Tongue (tissue), 1 donor: ENCODE measurements at regions not wholly inside any gene's neighbourhood (a gene's known extent, or its start where the extent isn't known, plus 50 kb on each side); places are given as distances from the start of the nearest gene placed in this dataset.

Experiments
- DNase-seq: peaks from one replicate; pipeline ENCODE4 v3.0.0-alpha.2; 2015

DNA sequence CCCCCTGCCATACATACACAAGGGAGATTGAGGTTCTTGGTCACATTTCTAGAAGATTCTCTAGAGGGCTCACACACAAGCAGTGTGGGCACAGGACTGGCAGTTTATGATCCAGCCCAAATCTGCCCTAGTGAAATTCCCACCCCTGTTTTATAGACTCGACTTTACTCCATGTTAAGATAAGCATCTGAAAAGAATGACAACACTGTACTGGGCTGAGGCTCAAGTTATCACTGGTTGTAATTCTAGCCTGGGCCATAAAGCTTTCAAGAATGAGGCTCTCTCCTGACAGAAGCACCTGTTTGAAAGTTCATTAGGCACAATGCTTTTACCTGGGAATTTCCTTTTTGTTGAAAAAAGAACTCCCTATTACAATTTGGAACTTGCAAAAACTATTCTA is 195.6 kb upstream of the GLI3 start:
- no peak for DNase-seq

DNA sequence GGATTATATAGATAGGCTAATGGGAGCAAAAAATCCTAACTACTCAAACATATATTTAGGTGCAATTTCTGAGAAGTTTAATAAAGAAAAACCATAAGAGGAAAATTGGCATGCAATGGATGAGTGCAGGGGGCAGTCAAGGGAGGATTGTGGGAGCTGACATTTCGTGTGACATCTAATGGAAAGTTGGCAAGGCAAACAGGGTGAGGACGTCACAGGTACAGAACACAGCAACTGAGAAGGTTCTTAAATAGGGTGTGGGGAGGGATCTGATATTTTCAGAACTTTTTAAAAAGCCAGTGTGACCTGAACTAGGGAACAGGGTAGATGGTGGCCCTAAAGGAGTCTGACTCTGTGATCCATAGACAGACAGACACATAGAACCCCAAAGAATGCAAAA is 194.9 kb upstream of the GLI3 start:
- no peak for DNase-seq

DNA sequence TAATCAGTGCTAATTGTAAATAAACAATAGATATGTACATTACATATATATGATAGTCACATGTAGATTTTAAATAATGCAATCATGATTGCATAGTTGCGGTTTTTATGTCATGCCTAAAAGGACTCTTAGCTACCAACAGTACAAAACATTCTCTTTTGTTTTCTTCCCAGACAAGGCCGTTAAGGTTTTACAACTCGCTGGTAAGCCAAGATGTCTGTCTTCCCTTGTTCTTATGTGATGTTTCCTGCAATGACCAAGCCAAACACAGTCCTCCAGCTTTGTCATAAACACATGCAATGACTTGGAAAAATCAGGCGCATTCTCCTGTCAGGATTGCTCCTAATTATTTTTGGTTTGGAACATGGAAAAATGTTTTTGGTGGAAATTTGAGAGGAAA is 192.3 kb upstream of the GLI3 start:
- DNase-seq = no peak

DNA sequence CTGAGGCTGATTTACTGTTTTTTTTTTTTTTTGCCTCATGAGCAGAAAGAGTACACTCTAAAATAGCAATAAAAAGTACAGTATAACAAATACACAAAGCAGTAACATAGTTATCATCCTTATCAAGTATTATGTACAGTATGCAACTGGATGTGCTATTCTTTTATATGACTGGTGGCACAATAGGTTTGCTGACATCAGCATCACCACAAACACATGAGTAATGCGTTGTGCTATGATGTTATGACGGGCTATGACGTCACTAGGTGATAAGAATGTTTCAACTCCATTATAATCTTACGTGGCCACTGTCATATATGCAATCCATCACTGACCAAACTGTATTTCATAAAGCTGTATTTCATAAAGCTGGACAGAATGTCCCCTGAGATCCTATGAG is 189.2 kb upstream of the GLI3 start:
- no peak for DNase-seq

DNA sequence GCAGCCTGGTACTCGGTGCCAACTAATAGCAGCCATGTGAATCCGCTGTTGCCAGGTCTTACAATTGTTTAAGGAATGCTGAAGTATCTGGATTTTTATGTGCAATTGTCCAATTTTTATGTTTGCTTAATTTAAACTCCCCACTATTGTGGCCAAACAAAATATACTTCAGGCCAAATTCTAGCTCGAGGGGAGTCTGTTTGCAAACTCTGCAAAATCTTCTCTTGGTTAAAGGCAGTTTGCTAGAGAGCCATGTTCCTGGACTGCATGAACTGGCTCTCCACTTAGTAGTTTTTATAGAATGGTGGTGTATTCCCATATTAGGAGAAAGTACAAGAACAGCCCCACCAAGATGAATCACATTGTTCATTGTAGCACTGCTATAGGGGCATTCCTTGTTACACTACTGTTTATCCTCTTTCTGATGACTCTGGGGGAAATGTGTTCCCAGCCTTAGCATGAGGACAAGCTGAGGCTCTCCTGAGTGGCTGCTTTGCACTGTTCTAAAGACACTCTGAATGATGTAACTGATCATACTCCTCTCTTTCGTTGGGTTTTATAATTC is 178.0 kb upstream of the GLI3 start:
- peak; percentile 51 for DNase-seq

DNA sequence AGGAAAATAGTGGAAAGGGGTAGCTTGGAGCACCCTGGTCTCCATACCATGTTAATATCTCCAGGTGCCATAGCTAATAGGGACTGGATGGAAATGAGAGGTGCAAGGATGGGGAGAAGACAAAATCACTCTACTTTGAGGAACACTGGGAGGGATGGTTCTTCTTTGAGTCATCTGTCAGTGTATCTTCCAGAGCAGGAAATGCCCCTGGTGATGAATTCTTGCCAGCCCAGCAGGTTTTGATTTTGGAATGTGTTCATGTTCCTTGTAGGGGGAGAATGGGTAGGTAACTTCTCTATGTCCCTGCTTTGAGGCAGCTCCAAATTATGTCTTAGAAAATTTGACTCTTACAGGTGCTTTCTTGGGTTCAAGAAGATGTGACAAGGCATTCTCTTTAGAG is 177.0 kb upstream of the GLI3 start:
- DNase-seq = no peak

DNA sequence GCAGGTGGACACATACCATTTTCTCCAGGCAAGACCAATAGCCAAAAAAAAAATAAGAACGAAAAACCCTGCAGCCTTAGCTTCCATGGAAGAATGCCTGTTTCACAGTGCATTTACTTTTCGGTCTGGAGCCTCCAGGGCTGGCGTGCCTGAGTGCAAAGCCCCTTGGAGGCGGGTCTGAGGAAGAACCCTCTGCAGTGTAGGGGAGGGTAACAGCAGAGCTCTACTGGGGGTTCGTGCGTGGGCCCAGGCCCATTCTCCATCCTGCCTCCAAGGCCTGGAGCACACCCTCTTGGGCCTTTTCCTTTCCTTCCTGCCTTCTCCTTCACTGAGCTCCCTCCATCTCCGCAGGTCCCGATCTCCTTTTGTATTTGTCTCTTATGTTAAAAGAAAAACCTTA is 172.3 kb upstream of the GLI3 start:
- DNase-seq = no peak

DNA sequence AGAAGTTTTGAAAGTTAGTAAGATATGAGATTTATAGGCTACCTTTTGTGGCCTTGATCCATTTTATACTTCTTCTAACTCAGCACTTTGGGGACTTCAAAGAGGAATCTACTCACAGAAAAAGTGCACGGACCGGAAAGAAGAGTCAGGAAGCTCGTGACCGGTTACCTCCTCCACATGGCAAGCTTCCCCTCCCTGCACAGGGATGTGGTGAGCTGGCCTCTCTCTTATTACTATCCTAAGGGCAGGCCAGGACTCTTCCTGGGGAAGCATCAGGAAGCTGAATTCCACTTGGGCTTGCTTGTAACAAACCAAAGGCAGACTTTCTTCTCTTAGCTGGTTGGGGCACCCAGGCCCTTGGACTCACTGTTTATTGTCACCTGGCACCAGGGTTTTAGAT is 170.8 kb upstream of the GLI3 start:
- DNase-seq = no peak

DNA sequence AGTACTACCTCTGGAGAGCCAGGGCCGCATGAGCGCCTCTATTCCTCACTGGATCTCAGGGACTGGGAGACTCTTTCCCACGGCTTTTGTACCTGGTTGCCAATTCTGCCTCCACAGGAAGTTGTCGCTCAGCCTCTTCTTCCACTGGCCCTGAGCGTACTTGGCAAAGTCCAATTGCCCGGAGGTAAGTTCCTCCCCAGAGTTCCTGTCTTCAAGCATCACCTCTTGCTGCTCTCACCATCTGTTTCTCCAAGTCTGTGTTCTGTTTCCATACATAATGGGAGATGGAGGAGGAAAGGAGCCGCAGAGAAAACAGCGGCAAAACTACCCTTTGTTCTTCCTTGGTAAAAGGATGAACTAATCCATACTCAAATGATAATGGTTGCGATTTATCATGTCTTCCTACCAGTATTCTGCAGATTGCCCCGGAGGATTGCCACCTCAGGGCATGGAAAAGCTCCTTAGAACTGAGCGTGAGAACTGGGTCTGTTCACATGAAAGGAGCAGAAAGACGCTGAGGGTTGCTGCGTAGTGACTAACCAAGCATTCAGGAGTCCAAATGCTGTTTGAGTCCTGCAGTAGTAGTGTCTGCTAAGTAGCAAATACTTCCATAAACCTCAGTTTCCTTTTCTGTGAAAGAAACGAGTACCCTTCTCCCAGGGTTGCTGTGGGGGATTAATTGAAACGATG is 170.2 kb upstream of the GLI3 start:
- no peak for DNase-seq

DNA sequence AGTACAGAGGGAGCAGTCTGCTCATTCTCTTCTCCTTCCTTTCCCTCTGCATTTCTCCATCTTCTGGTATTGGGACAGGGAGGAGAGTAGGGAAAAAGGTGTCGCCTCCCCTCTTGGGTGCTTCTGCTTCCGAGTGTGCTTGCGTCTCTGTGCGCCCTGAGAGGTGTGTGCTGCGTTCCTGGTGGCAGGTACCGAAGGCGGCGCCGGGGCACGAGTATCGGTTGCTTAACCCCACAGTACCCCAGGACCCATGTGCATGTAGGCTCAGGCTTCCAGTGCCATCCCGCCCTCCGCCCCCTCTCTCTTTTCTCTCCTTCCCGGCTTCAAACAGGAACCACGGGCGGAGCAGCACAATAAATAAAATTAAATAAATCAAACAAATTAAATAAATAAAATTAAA is 169.3 kb upstream of the GLI3 start:
- no peak for DNase-seq

DNA sequence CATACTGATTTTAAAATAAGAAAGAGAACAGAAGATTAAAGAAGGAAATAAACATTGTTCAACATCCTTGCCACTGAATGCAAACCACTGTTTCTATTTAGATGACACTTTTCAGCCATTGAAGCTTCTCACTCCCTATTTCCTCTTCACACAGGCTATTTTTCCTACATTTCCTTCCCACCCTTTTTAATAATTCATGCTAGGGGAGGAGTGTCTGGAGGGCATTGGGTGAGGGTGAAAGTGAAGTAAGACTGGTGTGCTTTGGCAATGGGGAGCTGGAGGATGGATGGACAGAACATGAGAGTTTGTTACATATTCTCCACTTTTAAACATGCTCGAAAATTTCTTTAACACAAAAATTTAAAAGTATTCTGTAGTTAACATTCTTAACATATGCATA is 168.8 kb upstream of the GLI3 start:
- no peak for DNase-seq

DNA sequence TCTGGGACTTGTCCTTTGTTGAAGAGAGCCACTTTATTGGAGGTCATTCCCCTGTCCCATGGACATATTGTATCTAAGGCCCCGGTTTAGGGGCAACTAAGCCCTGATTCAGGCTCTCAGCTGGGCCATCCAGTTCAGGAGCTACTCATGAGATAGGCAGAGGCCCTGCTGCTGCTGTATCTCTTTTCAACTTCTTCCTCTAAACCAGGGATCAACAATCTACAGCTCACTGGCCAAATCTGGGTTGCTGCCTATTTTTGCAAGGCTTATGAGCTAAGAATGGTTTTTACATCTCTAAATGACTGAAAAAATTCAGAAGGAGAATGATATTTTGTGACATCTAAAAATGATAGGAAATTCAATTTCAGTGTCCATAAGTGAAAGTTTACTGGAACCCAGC is 166.8 kb upstream of the GLI3 start:
- DNase-seq = no peak

DNA sequence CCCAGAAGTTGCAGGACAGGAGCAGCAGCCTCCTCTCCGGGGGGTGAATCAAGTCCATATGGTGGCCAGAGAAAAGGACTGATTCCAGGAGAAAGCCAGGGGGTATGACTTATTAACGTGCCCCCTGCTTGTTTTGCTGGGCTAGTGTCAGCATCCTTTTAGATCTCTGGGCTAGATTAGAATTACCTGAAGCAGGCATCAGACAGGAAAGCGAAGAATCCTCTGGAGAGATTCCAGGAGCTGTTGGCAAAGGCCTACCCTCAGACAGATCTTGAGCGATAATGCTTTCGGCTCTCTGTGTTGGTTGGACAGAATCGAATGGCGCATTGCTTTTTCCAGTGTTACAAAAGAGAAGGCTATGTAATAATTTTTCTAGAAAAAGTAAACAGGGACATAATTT is 164.0 kb upstream of the GLI3 start:
- no peak for DNase-seq

DNA sequence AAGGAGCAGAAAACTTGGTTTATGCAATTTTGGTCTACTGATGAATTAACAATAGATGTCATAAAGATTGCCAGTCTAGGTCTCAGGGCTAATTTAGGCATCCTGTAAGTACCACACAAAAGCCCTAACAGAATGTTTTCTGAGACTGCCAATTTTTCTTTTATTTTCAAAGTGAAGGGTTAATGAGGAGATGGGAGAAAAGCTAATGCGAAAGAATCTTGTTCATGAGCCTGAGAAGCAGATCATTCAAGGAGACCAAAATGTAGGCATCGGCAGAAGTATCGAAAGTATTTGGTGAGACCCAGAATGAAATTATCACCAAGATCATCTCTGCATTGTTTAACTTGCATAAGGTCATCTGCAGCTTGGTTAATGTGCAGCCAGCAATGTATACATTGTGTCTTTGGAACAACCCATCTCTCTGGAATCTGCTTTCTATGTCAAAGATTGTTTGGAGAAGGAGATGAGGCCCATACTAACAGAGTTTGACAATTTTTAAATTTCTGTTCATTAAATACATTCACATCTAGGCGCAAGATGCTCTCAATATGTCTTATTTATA is 163.3 kb upstream of the GLI3 start:
- DNase-seq = no peak

DNA sequence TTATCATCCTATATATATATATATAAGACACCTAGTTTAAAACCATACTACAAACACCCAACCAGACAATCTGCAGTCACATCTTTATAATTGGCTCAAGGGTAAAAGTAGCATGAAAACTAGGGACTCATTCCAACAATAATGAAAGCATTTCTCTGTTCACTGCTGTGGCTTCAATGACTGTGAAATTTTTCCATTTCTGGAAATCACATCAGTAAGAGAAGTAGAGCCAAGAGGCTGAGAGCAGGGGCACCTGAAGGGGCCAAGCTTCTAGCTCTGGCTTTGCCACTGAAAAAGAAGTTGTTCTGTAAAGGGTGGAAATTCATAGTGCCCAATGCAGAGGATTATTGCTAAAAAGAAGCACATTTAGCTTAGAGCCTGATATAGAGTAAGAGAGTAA is 158.6 kb upstream of the GLI3 start:
- peak; percentile 72 for DNase-seq

DNA sequence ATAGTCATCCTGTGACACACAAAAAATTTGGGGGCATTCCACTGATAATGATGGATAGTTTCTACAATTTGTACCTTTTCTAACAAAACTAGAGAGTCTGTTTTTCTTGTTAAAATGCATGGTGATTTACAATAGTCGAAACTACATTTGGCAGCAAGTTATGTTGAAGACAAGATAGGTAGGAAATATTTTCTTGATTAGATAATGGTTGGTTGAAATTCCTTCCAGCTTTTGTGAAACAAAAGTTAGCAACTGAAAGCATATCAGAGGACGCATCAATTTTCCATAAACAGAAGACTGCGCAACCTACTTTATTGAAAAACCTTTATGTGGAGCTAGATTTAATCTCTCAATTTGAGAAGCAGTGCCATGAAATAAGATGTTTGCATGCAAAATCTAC is 155.8 kb upstream of the GLI3 start:
- no peak for DNase-seq

DNA sequence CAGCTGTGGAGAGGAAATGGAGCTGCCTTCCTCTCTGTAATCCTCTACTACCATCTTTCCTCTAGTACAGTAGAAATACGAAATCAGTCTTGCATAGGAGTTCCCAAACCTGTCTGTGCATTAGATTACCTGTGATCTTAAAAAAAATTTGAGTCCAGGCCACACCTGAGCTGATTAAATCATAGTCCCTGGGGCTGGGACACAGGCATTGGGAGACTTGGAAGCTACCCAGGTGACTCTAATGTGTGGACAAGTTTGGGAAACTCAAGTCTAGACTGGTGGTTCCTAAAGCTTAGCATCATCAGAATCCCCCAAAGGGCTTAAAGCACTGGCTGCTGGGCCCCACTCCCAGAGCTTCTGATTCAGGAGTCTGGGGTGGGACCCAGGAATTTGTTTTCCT is 152.7 kb upstream of the GLI3 start:
- DNase-seq = no peak

DNA sequence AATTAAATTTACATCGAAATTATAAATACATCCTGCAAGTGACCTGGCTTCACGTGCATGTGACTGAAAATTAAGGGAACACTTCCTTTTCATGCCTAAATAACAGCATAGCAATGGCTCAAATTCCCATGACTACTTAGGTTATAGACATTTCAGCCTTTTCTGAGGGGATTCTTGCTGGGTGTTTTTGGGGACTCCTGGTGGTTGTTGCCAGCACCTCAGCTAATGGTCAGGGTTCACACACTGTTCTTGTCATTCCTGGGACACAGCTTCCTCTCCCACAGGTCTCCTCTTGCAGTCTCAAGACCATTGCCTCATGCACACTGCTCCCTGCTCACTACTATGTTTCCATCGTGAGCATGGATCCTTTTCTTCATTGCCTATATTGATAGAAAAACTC is 148.9 kb upstream of the GLI3 start:
- DNase-seq = no peak

DNA sequence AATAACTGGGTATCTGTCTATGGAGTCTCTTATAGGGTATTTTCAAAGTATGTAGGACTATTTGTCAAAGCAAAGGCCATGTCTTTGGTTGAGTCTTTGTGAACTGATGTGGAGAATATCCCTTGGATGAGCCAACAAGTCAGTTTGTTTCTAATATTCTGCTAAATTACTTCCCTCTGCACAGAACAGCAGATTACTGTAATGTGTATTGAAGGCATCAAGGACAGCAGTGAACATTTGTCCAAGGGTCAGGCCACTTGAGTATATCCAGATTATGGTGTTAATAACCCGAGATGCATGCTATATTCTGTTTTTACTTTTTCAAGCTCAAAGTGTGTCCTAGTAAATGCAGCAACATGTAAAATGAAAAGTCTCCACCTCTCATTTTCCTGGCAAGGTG is 144.2 kb upstream of the GLI3 start:
- DNase-seq = no peak

DNA sequence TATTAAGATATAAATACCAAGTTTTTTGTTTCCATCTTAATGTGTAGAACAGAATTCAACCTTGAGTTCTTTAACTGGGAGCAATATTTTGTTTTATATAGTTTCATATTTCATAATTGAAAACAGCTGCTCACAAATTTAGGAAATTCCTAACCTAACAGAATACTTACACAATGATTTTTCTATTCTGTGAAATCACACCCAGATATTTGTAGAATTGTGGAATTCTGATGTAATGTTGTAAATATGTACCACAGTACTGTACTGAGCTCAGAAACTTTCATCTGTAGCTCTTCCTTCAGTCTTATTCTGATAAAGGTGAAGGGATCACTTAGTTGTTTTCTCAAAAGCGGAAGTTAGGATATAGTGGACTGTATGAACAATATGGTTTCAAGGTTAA is 143.4 kb upstream of the GLI3 start:
- DNase-seq = peak; percentile 41

DNA sequence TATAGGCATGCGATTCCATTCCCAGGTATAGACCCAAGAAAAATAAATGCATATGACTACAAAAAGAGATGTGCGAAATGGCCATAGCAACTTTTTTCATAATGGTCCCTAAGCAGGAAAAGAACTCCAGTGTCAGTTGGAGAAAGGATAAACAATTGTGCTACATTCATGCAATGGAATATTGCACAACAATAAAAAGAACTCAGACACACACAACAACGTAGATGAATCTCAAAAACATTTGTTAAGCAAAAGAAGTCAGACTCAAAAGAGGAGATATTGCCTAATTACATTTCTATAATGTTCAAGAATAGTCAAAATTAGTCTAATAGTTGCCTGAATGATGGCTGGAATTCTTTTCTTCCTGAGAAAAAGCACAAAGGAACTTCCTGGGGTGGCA is 141.1 kb upstream of the GLI3 start:
- no peak for DNase-seq

DNA sequence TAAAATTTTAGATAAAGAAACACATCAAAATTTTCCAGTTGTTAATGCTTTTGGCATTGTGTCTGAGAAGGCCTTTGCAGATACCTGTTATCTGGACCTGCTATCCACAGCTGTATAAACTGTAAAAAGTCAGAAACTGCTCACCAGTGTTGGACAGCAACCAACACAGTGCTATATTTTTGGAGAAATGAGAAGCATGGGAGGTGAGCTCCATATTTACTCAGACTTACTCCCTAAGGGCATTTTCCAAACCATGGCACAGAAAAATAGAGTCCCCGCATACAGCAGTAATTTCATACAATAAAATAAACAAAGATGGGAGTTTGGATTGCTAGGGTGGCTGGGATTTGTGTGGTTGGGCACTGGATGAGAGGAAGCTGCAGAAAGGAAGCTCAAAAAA is 136.3 kb upstream of the GLI3 start:
- no peak for DNase-seq

DNA sequence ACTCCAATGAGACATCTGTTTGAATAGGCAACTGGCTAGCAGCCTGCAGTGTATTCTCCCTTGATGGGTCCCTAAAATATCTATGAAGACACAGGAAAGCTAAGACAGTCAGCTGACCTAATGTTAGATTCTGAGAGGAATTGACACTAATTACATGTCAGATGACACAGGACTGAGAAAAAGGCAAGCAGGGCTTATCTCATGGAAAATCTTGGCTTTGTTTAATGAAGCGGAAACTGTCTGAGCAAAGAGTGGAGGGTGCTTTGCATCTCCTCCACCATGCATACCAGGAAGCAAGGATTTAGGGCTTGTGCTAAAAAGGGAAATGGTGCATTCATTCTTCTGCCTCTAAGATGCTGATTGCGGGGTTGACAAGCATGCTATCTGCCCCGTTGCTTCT is 135.5 kb upstream of the GLI3 start:
- DNase-seq = no peak

DNA sequence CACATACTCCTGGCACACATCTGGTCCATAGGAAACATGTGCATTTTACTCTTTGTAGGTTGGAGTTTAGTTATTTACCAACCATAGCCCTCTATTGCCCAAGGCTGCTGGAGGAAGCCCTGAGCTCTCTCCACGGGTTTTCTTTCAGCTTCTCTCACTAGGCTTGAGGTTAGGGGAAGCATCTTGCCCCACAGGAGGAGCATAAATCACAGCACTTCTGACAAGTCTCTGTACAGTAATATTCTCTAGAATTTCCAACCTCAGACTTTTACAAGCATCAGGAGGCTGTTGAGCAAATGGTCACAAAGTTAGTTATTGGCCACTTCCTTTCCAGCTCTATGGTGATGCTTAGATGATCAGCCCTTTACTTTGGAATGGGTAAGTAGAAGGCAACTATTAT is 122.9 kb upstream of the GLI3 start:
- DNase-seq = no peak
